GM12891 (cell line): ENCODE measurements at regions not wholly inside any gene's neighbourhood (a gene's known extent, or its start where the extent isn't known, plus 50 kb on each side); places are given as distances from the start of the nearest gene placed in this dataset.

Experiments
- PAX5 ChIP-seq: IDR thresholded peaks from 2 replicates; pipeline ENCODE4 v1.6.1; 2011; ENCODE audit warnings: low read length, moderate library complexity, mild to moderate bottlenecking; ENCODE audit not compliant: insufficient read depth, severe bottlenecking
- POLR2A ChIP-seq: IDR thresholded peaks from 2 replicates; pipeline ENCODE4 v1.6.1; 2011; ENCODE audit warnings: low read depth, low read length, control low read depth
- POLR2AphosphoS5 ChIP-seq: IDR thresholded peaks from 2 replicates; pipeline ENCODE4 v1.6.1; 2011; ENCODE audit warnings: low read depth, low read length, control low read depth
- SPI1 ChIP-seq: IDR thresholded peaks from 2 replicates; pipeline ENCODE4 v1.6.1; 2011; ENCODE audit warnings: low read depth, low read length, control low read depth
- TAF1 ChIP-seq: IDR thresholded peaks from 2 replicates; pipeline ENCODE4 v1.6.1; 2011; ENCODE audit warnings: low read depth, low read length, control low read depth

- TF ChIP-seq SPI1 = no peak
- TF ChIP-seq POLR2AphosphoS5 = no peak
- TF ChIP-seq POLR2A = no peak
- no peak for TF ChIP-seq TAF1
- no peak for TF ChIP-seq PAX5
These were observed 1072.4 kb upstream of the LCORL start for GRCh38 chr4:19093951-19094350.
